GM06990 (cell line): ENCODE measurements at regions not wholly inside any gene's neighbourhood (a gene's known extent, or its start where the extent isn't known, plus 50 kb on each side); places are given as distances from the start of the nearest gene placed in this dataset.

ENCODE experiments used
- DNase-seq: peaks from one replicate; pipeline ENCODE4 v3.0.0-alpha.2; 2011; ENCODE audit not compliant: insufficient read length; ENCODE audit errors: extremely low read depth
- H3K27me3 ChIP-seq: replicated peaks from 2 replicates; pipeline ENCODE4 v1.6.0; 2011; ENCODE audit warnings: low read length; ENCODE audit not compliant: control insufficient read depth, insufficient read depth
- H3K36me3 ChIP-seq: 2 replicates; pipeline ENCODE4 v1.5.1; 2011; ENCODE audit warnings: low read length; ENCODE audit not compliant: control insufficient read depth, insufficient read depth
- H3K4me3 ChIP-seq: replicated peaks from 2 replicates; pipeline ENCODE4 v1.5.1; 2011; ENCODE audit warnings: low read depth, mild to moderate bottlenecking, control low read depth, low read length
- CTCF ChIP-seq: IDR thresholded peaks from 2 replicates; pipeline ENCODE4 v1.5.1; 2011; ENCODE audit warnings: low read length, control low read depth, mild to moderate bottlenecking, inconsistent platforms; ENCODE audit not compliant: insufficient read depth, poor library complexity, severe bottlenecking

- no peak for TF ChIP-seq CTCF
- Histone ChIP-seq H3K4me3 (no peak overlapping the region), H3K36me3 (no peaks in the 10 kb centered on the region), H3K27me3 (no peaks in the 10 kb centered on the region)
- DNase-seq = no peak
These were observed 346.6 kb downstream of the PABPC4L start for GRCh38 chr4:133855001-133855400.

- Histone ChIP-seq H3K36me3 (no peaks in the 10 kb centered on the region), H3K27me3 (no peaks in the 10 kb centered on the region), H3K4me3 (no peak overlapping the region)
- no peak for DNase-seq
- no peak for TF ChIP-seq CTCF
These were observed 362.3 kb downstream of the PABPC4L start for GRCh38 chr4:133839326-133839725.

GRCh38 chr4:133823177-133823576 lies 378.4 kb downstream of the PABPC4L start:
- no peak for TF ChIP-seq CTCF
- Histone ChIP-seq H3K27me3 (no peaks in the 10 kb centered on the region), H3K36me3 (no peaks in the 10 kb centered on the region), H3K4me3 (no peak overlapping the region)
- no peak for DNase-seq

- no peak overlapping the region for H3K4me3 ChIP-seq
- no peaks in the 10 kb centered on the region for H3K27me3 ChIP-seq
- no peak for TF ChIP-seq CTCF
- H3K36me3 ChIP-seq = no peaks in the 10 kb centered on the region
- DNase-seq = no peak
These were observed 388.6 kb downstream of the PABPC4L start for GRCh38 chr4:133812954-133813353.

GRCh38 chr4:133812236-133812635 lies 389.4 kb downstream of the PABPC4L start:
- no peak overlapping the region for H3K4me3 ChIP-seq
- no peak for DNase-seq
- TF ChIP-seq CTCF = no peak
- H3K36me3 ChIP-seq = no peaks in the 10 kb centered on the region
- no peaks in the 10 kb centered on the region for H3K27me3 ChIP-seq

GRCh38 chr4:133808151-133808550 lies 393.4 kb downstream of the PABPC4L start:
- TF ChIP-seq CTCF = no peak
- H3K27me3 ChIP-seq = no peaks in the 10 kb centered on the region
- H3K36me3 ChIP-seq = no peaks in the 10 kb centered on the region
- H3K4me3 ChIP-seq = no peak overlapping the region
- DNase-seq = no peak
